Esophagus squamous epithelium (tissue), 4 donors: ENCODE measurements at regions not wholly inside any gene's neighbourhood (a gene's known extent, or its start where the extent isn't known, plus 50 kb on each side); places are given as distances from the start of the nearest gene placed in this dataset.

Source experiments
- POLR2A ChIP-seq, 4 donors: fragments of 450-650 bp; IDR thresholded peaks; one replicate each; pipeline ENCODE4 v1.6.1; 2017; ENCODE audit warnings: antibody characterized with exemption in 4 of 4, mild to moderate bottlenecking in 4 of 4, moderate library complexity in 3 of 4
- TF ChIP-seq, protein P1 (sequence below), 6 experiments: fragments of 450-650 bp in 4 of 6; fragments of 200-600 bp in 2 of 6; sonication (generic) in 2 of 6; IDR thresholded peaks; one replicate each; pipeline ENCODE4 v1.5.1; 2016 to 2019; ENCODE audit warnings: antibody characterized with exemption in 6 of 6, mild to moderate bottlenecking in 4 of 6, moderate library complexity in 4 of 6

GRCh38 chr16:25570131-25570530, 121.6 kb upstream of the HS3ST4 start:
- TF ChIP-seq, protein P1, sequence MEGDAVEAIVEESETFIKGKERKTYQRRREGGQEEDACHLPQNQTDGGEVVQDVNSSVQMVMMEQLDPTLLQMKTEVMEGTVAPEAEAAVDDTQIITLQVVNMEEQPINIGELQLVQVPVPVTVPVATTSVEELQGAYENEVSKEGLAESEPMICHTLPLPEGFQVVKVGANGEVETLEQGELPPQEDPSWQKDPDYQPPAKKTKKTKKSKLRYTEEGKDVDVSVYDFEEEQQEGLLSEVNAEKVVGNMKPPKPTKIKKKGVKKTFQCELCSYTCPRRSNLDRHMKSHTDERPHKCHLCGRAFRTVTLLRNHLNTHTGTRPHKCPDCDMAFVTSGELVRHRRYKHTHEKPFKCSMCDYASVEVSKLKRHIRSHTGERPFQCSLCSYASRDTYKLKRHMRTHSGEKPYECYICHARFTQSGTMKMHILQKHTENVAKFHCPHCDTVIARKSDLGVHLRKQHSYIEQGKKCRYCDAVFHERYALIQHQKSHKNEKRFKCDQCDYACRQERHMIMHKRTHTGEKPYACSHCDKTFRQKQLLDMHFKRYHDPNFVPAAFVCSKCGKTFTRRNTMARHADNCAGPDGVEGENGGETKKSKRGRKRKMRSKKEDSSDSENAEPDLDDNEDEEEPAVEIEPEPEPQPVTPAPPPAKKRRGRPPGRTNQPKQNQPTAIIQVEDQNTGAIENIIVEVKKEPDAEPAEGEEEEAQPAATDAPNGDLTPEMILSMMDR (IDR thresholded peaks at IDR 0.05) = no peak
- TF ChIP-seq POLR2A (IDR thresholded peaks at IDR 0.05) = no peak
